Mesendoderm (in vitro differentiated cells): ENCODE measurements at regions not wholly inside any gene's neighbourhood (a gene's known extent, or its start where the extent isn't known, plus 50 kb on each side); places are given as distances from the start of the nearest gene placed in this dataset.

ENCODE experiments used
- DNase-seq: peaks from one replicate; pipeline ENCODE4 v3.0.0; 2013
- H2AK5ac ChIP-seq: 2 replicates; pipeline ENCODE4 v1.6.1; 2013; ENCODE audit warnings: low read length, inconsistent platforms
- H2BK120ac ChIP-seq: 2 replicates; pipeline ENCODE4 v1.6.1; 2013; ENCODE audit warnings: low read depth, mild to moderate bottlenecking, low read length, moderate library complexity, mixed read lengths
- H2BK15ac ChIP-seq: replicated peaks from 2 replicates; pipeline ENCODE4 v1.6.1; 2013; ENCODE audit warnings: low read depth, mild to moderate bottlenecking, moderate library complexity
- H2BK5ac ChIP-seq: 2 replicates; pipeline ENCODE4 v1.6.1; 2013; ENCODE audit warnings: low read length, inconsistent platforms
- H3K18ac ChIP-seq: 2 replicates; pipeline ENCODE4 v1.6.1; 2013; ENCODE audit warnings: mild to moderate bottlenecking, low read length, mixed read lengths
- H3K23ac ChIP-seq: one replicate; pipeline ENCODE4 v1.6.1; 2013; ENCODE audit warnings: low read length
- H3K27ac ChIP-seq: 2 replicates; pipeline ENCODE4 v1.5.1; 2013; ENCODE audit warnings: low read depth, mild to moderate bottlenecking, inconsistent platforms, low read length, moderate library complexity
- H3K27me3 ChIP-seq: 2 replicates; pipeline ENCODE4 v1.6.1; 2013; ENCODE audit warnings: low read length, control low read depth, mild to moderate bottlenecking, inconsistent platforms; ENCODE audit not compliant: insufficient read depth, poor library complexity
- H3K36me3 ChIP-seq: 2 replicates; pipeline ENCODE4 v1.6.1; 2013; ENCODE audit warnings: low read length, inconsistent platforms; ENCODE audit not compliant: control insufficient read depth, insufficient read depth
- H3K4ac ChIP-seq: one replicate; pipeline ENCODE4 v1.6.1; 2013; ENCODE audit warnings: low read depth, mild to moderate bottlenecking, low read length, moderate library complexity
- H3K4me1 ChIP-seq: 2 replicates; pipeline ENCODE4 v1.6.1; 2013; ENCODE audit warnings: low read depth, low read length, inconsistent platforms; ENCODE audit not compliant: control insufficient read depth
- H3K4me2 ChIP-seq: 2 replicates; pipeline ENCODE4 v1.6.1; 2013; ENCODE audit warnings: low read length
- H3K4me3 ChIP-seq: 2 replicates; pipeline ENCODE4 v1.5.1; 2013; ENCODE audit warnings: mild to moderate bottlenecking, low read length
- H3K56ac ChIP-seq: one replicate; pipeline ENCODE4 v1.6.1; 2013; ENCODE audit warnings: low read length
- H3K79me1 ChIP-seq: 2 replicates; pipeline ENCODE4 v1.6.1; 2013; ENCODE audit warnings: low read length, inconsistent platforms
- H3K79me2 ChIP-seq: 2 replicates; pipeline ENCODE4 v1.6.1; 2013; ENCODE audit warnings: mild to moderate bottlenecking, low read length; ENCODE audit not compliant: control insufficient read depth, insufficient read depth
- H3K9ac ChIP-seq: 2 replicates; pipeline ENCODE4 v1.6.1; 2013; ENCODE audit warnings: low read length, inconsistent platforms
- H4K5ac ChIP-seq: one replicate; pipeline ENCODE4 v1.6.1; 2013; ENCODE audit warnings: low read length
- H4K8ac ChIP-seq: one replicate; pipeline ENCODE4 v1.6.1; 2013; ENCODE audit warnings: low read depth, mild to moderate bottlenecking, control low read depth, low read length, moderate library complexity
- WGBS: extraction: QIAGEN DNeasy Blood & Tissue Kit; methylation state at CpG from one replicate; pipeline ENCODE4 v1.1.7; 2013; ENCODE audit warnings: low lambda C conversion rate, missing lambda C conversion rate; ENCODE audit not compliant: insufficient coverage; ENCODE audit errors: extremely low coverage; 5-methylcytosine and 5-hydroxymethylcytosine counted together

GRCh38 chr5:51487952-51488351 lies 104.7 kb downstream of the ISL1 start:
- Histone ChIP-seq H3K4me1 (no peaks in the 10 kb centered on the region), H3K18ac (no peak overlapping the region)
- DNase-seq, result no peak

DNA sequence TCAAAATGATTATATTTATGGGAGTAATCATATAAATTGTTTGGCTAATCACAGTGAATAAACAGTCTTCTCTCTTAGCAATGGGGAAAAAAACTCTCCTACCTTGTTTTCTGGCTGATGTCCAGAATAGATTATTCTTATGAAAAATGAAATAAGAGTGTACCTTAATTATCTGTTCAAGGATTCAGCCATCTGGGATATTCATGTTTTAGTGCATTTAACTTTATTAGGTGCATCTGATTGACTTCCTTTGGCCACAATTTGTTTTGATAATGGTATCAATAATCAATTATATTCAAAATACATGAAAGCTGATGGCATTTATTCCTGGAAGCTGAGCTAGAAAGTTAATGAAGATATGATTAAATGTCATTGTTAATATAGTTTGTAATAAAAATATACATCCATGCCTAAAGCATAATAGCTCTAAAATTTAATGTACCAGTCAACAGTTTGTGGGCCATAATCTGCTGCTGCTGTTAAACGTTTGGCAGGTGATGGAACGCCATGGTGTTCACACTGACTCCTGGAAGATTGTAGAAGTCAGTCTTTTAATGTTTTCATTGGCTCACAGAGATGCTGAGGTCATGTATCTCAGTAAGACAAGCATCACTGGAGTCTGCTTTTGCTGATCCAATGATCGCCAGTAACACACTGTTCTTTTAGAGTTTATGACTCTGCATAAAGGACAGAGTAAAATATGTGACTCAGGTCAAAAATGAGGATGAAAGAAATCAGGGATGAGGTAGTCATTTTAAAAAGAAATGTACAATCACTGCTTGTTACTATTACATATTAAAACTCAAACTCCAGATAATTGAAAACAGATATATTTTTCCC lies 105.8 kb downstream of the ISL1 start:
- Histone ChIP-seq H3K79me1 (no peaks in the 10 kb centered on the region), H2BK15ac (no peak overlapping the region), H3K23ac (no peak overlapping the region), H3K36me3 (no peaks in the 10 kb centered on the region), H2BK5ac (no peak overlapping the region), H2BK120ac (no peak overlapping the region), H3K27ac (no peak overlapping the region), H3K9ac (no peak overlapping the region), H3K4ac (no peak overlapping the region), H3K27me3 (no peaks in the 10 kb centered on the region), H4K5ac (no peak overlapping the region), H3K4me1 (no peaks in the 10 kb centered on the region), H4K8ac (no peak overlapping the region), H3K4me3 (no peak overlapping the region), H3K56ac (no peak overlapping the region), H3K18ac (no peak overlapping the region), H3K4me2 (no peak overlapping the region), H2AK5ac (no peak overlapping the region), H3K79me2 (no peaks in the 10 kb centered on the region)
- no peak for DNase-seq
- WGBS, result no CpG with 5 or more reads among the region's 3 CpGs

More at GRCh38 chr5:51487952-51488351, 104.7 kb downstream of the ISL1 start:
- Histone ChIP-seq H3K27me3 (no peaks in the 10 kb centered on the region), H2BK120ac (no peak overlapping the region), H3K23ac (no peak overlapping the region), H3K79me1 (no peaks in the 10 kb centered on the region), H3K9ac (no peak overlapping the region), H4K8ac (no peak overlapping the region), H2BK5ac (no peak overlapping the region), H4K5ac (no peak overlapping the region), H3K4ac (no peak overlapping the region), H3K36me3 (no peaks in the 10 kb centered on the region), H2BK15ac (no peak overlapping the region), H3K56ac (no peak overlapping the region), H3K4me2 (no peak overlapping the region), H2AK5ac (no peak overlapping the region), H3K27ac (no peak overlapping the region), H3K79me2 (no peaks in the 10 kb centered on the region), H3K4me3 (no peak overlapping the region)
- WGBS, result no CpG with 5 or more reads among the region's 5 CpGs

DNA sequence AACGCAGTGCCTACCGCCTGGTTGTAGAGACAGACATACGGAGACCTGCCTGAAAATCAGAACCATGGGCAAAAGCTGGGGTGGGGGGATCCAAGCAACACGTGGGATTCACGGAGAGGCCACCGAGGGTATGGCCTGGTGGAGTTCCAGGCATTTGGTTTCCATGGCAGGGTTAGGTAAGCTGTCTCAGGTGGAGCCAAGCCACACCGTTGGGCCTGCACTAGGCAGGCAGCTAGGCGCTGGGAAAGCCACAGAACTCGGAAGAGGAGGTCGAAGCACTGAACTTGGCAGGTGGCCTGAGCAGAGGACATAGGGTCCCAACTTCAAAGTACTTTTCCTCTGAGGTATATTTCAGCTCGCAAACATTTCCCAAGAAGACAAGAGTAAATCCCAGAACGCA lies 111.6 kb downstream of the ISL1 start:
- DNase-seq, result no peak

GRCh38 chr5:51495672-51496071 lies 112.4 kb downstream of the ISL1 start:
- no peak overlapping the region for H2BK15ac ChIP-seq
- H2BK120ac ChIP-seq, result no peak overlapping the region
- no peak overlapping the region for H3K27ac ChIP-seq
- no peak overlapping the region for H3K23ac ChIP-seq
- DNase-seq, result peak; percentile 44
- no peak overlapping the region for H3K18ac ChIP-seq
- WGBS, result no CpG with 5 or more reads among the region's 2 CpGs
- no peak overlapping the region for H2AK5ac ChIP-seq
- no peak overlapping the region for H3K4me3 ChIP-seq
- H3K56ac ChIP-seq, result no peak overlapping the region
- no peak overlapping the region for H4K5ac ChIP-seq
- no peak overlapping the region for H2BK5ac ChIP-seq
- no peak overlapping the region for H4K8ac ChIP-seq
- no peak overlapping the region for H3K4me2 ChIP-seq
- no peak overlapping the region for H3K9ac ChIP-seq
- no peaks in the 10 kb centered on the region for H3K4me1 ChIP-seq
- H3K4ac ChIP-seq, result no peak overlapping the region
- H3K79me1 ChIP-seq, result no peaks in the 10 kb centered on the region
- no peaks in the 10 kb centered on the region for H3K79me2 ChIP-seq
- no peaks in the 10 kb centered on the region for H3K36me3 ChIP-seq
- H3K27me3 ChIP-seq, result no peaks in the 10 kb centered on the region

More for the DNA sequence above, 111.6 kb downstream of the ISL1 start:
- H3K4ac ChIP-seq, result no peak overlapping the region
- no peaks in the 10 kb centered on the region for H3K27me3 ChIP-seq
- WGBS, result no CpG with 5 or more reads among the region's 12 CpGs
- H3K27ac ChIP-seq, result no peak overlapping the region
- H2BK5ac ChIP-seq, result no peak overlapping the region
- no peaks in the 10 kb centered on the region for H3K4me1 ChIP-seq
- no peak overlapping the region for H3K4me3 ChIP-seq
- no peak overlapping the region for H3K9ac ChIP-seq
- no peak overlapping the region for H3K18ac ChIP-seq
- H3K56ac ChIP-seq, result no peak overlapping the region
- no peak overlapping the region for H3K23ac ChIP-seq
- H3K79me1 ChIP-seq, result no peaks in the 10 kb centered on the region
- H2BK15ac ChIP-seq, result no peak overlapping the region
- no peak overlapping the region for H2BK120ac ChIP-seq
- H3K4me2 ChIP-seq, result no peak overlapping the region
- no peak overlapping the region for H4K8ac ChIP-seq
- no peaks in the 10 kb centered on the region for H3K36me3 ChIP-seq
- H2AK5ac ChIP-seq, result no peak overlapping the region
- no peak overlapping the region for H4K5ac ChIP-seq
- no peaks in the 10 kb centered on the region for H3K79me2 ChIP-seq

GRCh38 chr5:51517838-51518237 lies 134.6 kb downstream of the ISL1 start:
- Histone ChIP-seq H3K79me2 (no peaks in the 10 kb centered on the region), H3K23ac (no peak overlapping the region), H3K4ac (no peak overlapping the region), H3K27ac (no peak overlapping the region), H3K4me2 (no peak overlapping the region), H3K4me1 (no peaks in the 10 kb centered on the region), H3K27me3 (no peaks in the 10 kb centered on the region), H2AK5ac (no peak overlapping the region), H2BK5ac (no peak overlapping the region), H3K18ac (no peak overlapping the region), H3K36me3 (no peaks in the 10 kb centered on the region), H2BK120ac (no peak overlapping the region), H4K8ac (no peak overlapping the region), H2BK15ac (no peak overlapping the region), H3K79me1 (no peaks in the 10 kb centered on the region), H3K9ac (no peak overlapping the region), H4K5ac (no peak overlapping the region), H3K56ac (no peak overlapping the region), H3K4me3 (no peak overlapping the region)
- DNase-seq, result no peak
- no CpG with 5 or more reads among the region's 1 CpG for WGBS

- H4K8ac ChIP-seq, result no peak overlapping the region
- no peak overlapping the region for H3K9ac ChIP-seq
- no peak overlapping the region for H3K4me2 ChIP-seq
- no peak overlapping the region for H3K27ac ChIP-seq
- H3K79me1 ChIP-seq, result no peaks in the 10 kb centered on the region
- H3K56ac ChIP-seq, result no peak overlapping the region
- no peaks in the 10 kb centered on the region for H3K27me3 ChIP-seq
- H3K4ac ChIP-seq, result no peak overlapping the region
- no peaks in the 10 kb centered on the region for H3K4me1 ChIP-seq
- H3K79me2 ChIP-seq, result no peaks in the 10 kb centered on the region
- no peak overlapping the region for H4K5ac ChIP-seq
- no peak overlapping the region for H3K18ac ChIP-seq
- no peak overlapping the region for H2BK120ac ChIP-seq
- no peak overlapping the region for H2AK5ac ChIP-seq
- DNase-seq, result peak; percentile 5
- no peaks in the 10 kb centered on the region for H3K36me3 ChIP-seq
- no CpG with 5 or more reads among the region's 5 CpGs for WGBS
- no peak overlapping the region for H2BK5ac ChIP-seq
- no peak overlapping the region for H3K23ac ChIP-seq
- no peak overlapping the region for H2BK15ac ChIP-seq
- no peak overlapping the region for H3K4me3 ChIP-seq
These were observed 135.4 kb downstream of the ISL1 start for GRCh38 chr5:51518607-51519006.
